NCI-H226 (cell line): ENCODE measurements at regions not wholly inside any gene's neighbourhood (a gene's known extent, or its start where the extent isn't known, plus 50 kb on each side); places are given as distances from the start of the nearest gene placed in this dataset.
A peak's percentile ranks its signal among the peaks of the same experiment; 100 is the strongest.
"Not testable (repeated sequence)": the region's sequence is repeated elsewhere in the genome, so short reads cannot be mapped to it uniquely, and the experiment has no call there.

Experiments used
- DNase-seq: peaks from one replicate; pipeline ENCODE4 v3.0.0-alpha.2; 2015

GRCh38 chr14:66306101-66306500 is 180.1 kb upstream of the CCDC196 start:
- DNase-seq = no peak

- no peak for DNase-seq
Observed at GRCh38 chr14:66311058-66311457, 175.1 kb upstream of the CCDC196 start.

- DNase-seq = no peak
Observed at GRCh38 chr14:66311990-66312389, 174.2 kb upstream of the CCDC196 start.

GRCh38 chr14:66312451-66312850 is 173.7 kb upstream of the CCDC196 start:
- no peak for DNase-seq

- no peak for DNase-seq
Observed at GRCh38 chr14:66315098-66315497, 171.1 kb upstream of the CCDC196 start.

GRCh38 chr14:66315548-66315947 is 170.6 kb upstream of the CCDC196 start:
- no peak for DNase-seq

GRCh38 chr14:66322564-66322963 is 163.6 kb upstream of the CCDC196 start:
- DNase-seq = no peak

- DNase-seq = no peak
Observed at GRCh38 chr14:66330228-66330627, 155.9 kb upstream of the CCDC196 start.

- no peak for DNase-seq
Observed at GRCh38 chr14:66330916-66331315, 155.3 kb upstream of the CCDC196 start.

GRCh38 chr14:66333293-66333692 is 152.9 kb upstream of the CCDC196 start:
- DNase-seq = not testable (repeated sequence)

- DNase-seq = no peak
Observed at GRCh38 chr14:66341239-66341638, 144.9 kb upstream of the CCDC196 start.

- no peak for DNase-seq
Observed at GRCh38 chr14:66345986-66346385, 140.2 kb upstream of the CCDC196 start.

- DNase-seq = no peak
Observed at GRCh38 chr14:66351310-66351709, 134.9 kb upstream of the CCDC196 start.

GRCh38 chr14:66359500-66359899 is 126.7 kb upstream of the CCDC196 start:
- peak; percentile 2 for DNase-seq

GRCh38 chr14:66360366-66360926 is 125.7 kb upstream of the CCDC196 start:
- no peak for DNase-seq

GRCh38 chr14:66361013-66361412 is 125.2 kb upstream of the CCDC196 start:
- DNase-seq = no peak

- DNase-seq = no peak
Observed at GRCh38 chr14:66365388-66365787, 120.8 kb upstream of the CCDC196 start.

GRCh38 chr14:66369157-66369697 is 116.9 kb upstream of the CCDC196 start:
- DNase-seq = no peak

- no peak for DNase-seq
Observed at GRCh38 chr14:66371776-66372175, 114.4 kb upstream of the CCDC196 start.

- DNase-seq = no peak
Observed at GRCh38 chr14:66375046-66375964, 110.9 kb upstream of the CCDC196 start.

- no peak for DNase-seq
Observed at GRCh38 chr14:66377574-66377973, 108.6 kb upstream of the CCDC196 start.

GRCh38 chr14:66378712-66379505 is 107.3 kb upstream of the CCDC196 start:
- DNase-seq = peak; percentile 53

GRCh38 chr14:66380143-66380542 is 106.0 kb upstream of the CCDC196 start:
- peak; percentile 13 for DNase-seq
